Caki2 (cell line): ENCODE measurements at regions not wholly inside any gene's neighbourhood (a gene's known extent, or its start where the extent isn't known, plus 50 kb on each side); places are given as distances from the start of the nearest gene placed in this dataset.

Experiments used
- DNase-seq: peaks from one replicate; pipeline ENCODE4 v3.0.0-alpha.2; 2015; ENCODE audit warnings: low read depth
- in situ Hi-C: cut with HindIII; loops from 2 replicates; pipeline ENCODE4 v1.10.0; 2016; ENCODE audit warnings: low sequenced_read_pairs, low pct_unique_long_range_greater_than_20kb, mixed read lengths

DNA sequence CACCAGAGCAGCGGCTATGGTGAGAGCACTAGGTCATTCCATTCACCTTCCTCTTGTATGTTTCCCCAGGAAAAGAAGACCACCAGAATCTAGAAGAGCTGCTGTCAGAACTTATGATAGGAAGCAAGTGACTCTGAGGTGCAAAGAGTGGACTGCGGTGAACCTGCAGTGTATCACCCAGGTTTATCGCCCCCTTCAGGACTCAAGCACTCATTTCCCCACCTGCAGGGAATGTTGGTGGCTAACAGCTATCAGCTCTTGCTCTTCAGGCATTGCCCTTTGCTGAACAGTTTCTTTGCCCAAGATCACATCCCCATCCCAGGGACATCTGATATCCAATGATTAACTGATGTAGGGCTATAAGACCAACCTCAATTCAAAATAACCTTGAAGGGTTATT lies 66.3 kb upstream of the IL6 start:
- in situ Hi-C loops = no loop called here
- DNase-seq = no peak

DNA sequence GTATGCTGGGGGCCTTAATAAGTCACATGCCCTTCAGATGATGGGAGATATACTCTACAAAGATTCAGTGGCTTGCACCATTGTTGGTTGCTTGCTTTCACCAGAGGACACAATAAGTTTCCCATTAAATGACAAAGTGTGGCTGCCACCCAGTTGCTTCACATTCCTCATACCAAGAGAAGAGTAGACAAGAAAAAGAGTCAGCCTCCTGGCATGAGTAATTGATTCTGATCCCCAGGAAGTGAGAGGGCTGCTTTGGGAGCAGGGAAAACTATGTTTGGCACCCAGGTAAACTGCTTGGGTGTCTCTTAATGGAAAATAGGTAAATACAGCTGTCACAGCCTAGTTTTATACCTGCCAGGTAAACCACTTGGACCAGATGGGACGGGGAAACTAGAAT lies 66.7 kb upstream of the IL6 start:
- in situ Hi-C loops = no loop called here
- no peak for DNase-seq

DNA sequence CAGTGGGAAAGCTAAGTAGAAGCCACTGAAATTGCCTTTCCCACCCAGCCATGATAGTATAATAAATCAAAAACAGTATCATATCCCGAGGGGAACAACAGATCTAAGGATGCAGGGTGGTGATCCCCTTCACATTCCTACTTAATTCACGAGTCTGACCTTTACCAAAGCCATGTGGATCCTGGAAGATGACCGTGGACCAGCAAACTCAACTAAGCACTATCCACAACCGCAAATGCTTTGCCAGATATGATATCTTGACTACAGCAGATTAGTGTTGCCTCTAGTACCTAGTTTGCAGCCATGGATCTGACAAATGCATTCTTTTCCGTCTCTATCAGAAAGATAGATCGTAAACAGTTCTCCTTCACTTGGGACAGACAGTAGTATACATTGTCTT lies 67.3 kb upstream of the IL6 start:
- DNase-seq = no peak
- in situ Hi-C loops = no loop called here

DNA sequence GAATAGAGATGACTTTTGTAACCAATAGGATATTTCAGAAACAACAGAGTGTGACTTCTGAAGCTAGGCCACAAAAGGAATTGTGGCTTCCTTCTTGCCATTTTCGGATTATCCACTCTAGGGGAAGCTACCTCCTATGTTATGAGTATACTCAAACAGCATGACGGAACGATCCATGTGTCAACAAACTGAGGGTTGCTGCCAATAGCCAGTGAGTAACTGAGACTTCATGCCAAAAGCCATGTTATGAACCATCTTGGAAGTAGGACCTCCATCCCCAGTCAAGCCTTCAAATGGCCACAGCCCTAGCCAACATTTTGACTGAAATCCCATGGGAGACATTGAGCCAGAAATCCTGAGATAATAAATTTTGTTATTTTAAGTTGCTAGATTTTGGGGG lies 69.0 kb upstream of the IL6 start:
- DNase-seq = no peak
- in situ Hi-C loops = no loop called here

DNA sequence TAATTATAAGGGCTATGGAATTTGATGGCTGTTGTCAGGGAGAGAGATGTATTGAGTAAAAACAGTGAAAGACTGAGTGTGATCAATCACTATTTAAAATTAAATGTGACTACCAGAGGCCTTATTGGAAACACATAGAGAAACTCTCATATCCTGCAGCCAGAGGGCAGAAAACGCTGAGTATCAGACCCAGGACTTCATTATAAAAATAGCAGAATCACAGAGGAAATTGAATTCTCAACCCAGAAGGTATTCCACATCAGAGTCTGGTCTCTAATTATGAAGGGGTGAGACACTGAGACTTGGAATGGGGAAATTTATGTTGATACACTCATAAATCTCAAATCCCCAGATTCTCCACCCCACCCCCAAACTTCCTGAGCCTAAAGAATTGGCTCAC lies 69.5 kb upstream of the IL6 start:
- DNase-seq = no peak
- in situ Hi-C loops = no loop called here

GRCh38 chr7:22655781-22656180 lies 71.2 kb upstream of the IL6 start:
- in situ Hi-C loops = no loop called here
- no peak for DNase-seq

DNA sequence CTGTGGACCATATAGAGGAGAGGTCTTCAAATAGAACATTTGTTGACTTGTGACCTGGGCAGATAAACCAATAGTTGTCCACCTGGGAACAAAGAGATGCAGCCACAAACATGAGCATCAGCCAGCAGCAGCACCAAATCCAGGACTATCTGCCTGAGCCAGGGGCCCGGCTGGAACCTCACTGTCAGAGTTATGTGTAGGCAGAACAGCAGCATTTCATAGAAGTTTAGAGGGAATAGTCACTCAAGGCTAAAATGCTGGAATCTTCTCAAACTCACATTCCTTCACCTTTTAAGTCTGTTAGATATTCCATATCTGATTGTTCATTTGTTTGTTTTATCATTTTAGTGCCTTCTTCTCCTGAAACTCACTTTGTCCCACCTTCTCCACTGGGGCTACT lies 72.2 kb upstream of the IL6 start:
- DNase-seq = no peak
- in situ Hi-C loops = no loop called here

DNA sequence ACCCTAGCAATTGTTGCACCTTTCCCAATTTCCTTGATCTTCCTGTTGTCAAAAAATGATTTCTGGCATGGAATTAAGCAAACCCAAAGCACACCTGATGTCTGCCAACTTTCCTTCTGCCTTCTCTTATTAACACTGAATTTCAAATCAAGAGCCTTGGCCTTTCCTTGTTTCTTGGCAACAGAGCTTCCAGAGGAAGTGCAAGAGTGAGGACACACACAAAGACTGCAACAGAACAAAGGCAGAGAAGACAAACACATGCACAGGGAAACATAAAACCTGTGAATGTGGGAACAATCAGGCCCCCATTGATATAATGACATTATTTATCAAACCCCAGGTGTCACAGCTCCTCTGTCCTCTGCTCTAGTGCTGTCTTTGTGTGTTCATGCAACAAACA lies 73.0 kb upstream of the IL6 start:
- no peak for DNase-seq
- in situ Hi-C loops = no loop called here

DNA sequence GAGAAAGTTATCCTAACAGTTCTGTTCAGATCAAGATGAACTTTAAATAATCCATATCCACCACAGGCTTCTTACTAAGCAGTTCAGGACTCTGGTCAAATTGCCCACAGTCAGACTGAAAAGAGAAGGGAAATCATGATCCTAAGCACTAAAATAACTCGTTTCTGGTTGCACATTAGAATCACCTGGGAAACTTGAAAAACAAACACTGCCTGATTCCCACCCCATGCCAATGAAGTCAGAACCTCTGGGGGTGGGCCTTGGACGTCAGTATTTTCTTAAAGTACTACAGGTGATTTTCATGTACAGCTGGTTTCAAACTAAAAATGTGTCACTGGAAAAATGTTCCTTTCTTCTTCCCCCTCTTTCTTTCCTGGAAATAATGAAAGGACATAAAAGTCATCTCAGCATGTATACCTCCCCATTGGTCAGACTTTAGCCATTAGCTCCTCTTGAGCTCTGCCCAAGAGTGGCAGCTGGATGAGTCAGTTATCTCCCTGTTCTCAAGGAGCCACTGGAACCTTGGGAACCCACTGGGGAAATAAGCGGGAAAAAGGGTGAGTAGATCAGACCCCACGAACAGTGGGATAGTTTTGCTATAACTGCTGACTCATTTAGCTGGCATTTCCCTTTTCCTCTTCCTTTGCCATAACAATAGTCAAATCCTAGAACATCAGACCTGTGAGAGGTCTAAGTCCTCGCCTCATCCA lies 75.3 kb upstream of the IL6 start:
- in situ Hi-C loops = no loop called here
- no peak for DNase-seq

GRCh38 chr7:22651036-22651435 lies 76.0 kb upstream of the IL6 start:
- no peak for DNase-seq
- in situ Hi-C loops = no loop called here

DNA sequence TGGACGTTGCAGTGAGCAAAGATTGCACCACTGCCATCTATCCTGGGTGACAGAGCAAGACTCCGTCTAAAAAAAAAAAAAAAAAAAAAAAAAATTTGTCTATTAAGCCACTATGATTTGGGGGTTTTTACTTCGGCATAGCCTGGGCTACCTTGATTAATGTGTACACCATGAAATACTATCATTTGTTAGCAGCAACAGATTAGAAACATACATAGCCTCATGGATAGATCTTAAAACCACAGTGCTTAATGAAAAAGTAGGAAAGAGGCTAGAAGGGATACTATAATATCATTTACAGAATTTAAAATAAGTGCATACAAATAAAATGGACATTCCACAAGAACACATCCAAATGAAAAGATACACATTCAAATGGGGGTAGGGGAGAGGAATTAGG lies 77.3 kb upstream of the IL6 start:
- no peak for DNase-seq
- in situ Hi-C loops = no loop called here

DNA sequence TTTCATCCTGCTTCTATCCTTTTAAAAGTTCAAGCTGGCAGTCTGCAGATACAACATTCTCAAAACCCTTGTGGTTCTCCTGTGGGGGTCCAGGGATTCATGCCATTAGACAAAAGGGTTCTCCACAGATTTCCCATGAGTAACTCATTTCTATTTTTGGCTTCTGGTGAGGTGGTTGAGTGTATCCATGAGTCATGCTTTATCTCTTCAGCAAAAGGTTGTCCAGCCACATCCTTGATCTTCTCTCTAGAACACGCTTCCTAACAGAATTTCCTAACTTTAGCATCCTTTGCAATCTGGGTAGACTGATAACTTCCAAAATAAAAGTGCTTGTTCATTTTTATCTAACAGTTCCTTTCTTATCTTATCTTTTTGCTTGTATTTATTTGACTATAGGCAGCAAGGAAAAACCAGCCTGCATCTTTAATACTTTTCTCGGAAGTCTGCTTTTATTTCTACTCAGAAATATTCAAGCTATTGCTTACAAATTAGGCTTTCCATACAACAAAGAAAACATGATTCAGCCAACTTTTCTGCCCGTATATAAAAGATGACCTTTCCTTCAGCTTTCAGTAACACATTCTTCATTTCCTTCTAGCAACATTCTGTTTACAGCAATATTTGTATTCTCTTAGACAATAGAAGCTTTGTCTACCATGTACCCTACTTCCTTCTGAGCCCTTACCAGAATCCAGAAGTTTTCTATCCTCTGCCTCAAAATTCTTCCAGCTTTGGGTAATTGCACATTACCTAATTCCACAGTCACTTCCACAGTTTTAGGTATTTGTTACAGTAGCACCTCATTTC lies 79.3 kb upstream of the IL6 start:
- DNase-seq = no peak
- in situ Hi-C loops = no loop called here

GRCh38 chr7:22645418-22646181 lies 81.4 kb upstream of the IL6 start:
- in situ Hi-C loops = no loop called here
- DNase-seq = no peak

- in situ Hi-C loops = no loop called here
- no peak for DNase-seq
Observed at GRCh38 chr7:22642454-22642853, 84.5 kb upstream of the IL6 start.

GRCh38 chr7:22640269-22640668 lies 86.7 kb upstream of the IL6 start:
- DNase-seq = no peak
- in situ Hi-C loops = no loop called here

GRCh38 chr7:22639396-22639795 lies 87.6 kb upstream of the IL6 start:
- in situ Hi-C loops = no loop called here
- no peak for DNase-seq

DNA sequence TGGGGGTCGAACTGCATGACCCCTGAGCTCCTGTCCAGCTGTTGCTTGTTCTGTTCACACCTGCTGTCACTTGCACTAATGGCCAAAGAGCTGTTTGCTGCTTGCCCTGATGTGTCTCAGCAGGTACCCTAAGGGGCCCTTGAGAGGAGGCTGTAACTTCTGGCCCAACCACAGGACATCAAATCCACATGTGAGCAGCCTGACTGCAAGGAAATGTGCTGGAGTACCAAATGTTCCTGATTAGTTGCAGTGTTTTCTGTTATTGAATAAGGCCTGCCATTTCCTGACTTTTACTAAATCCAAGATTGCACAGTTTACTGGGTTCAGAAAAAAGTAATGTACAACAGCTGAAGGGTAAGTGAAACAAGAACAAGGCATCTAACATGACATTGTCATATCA lies 91.7 kb upstream of the IL6 start:
- no peak for DNase-seq
- in situ Hi-C loops = no loop called here

DNA sequence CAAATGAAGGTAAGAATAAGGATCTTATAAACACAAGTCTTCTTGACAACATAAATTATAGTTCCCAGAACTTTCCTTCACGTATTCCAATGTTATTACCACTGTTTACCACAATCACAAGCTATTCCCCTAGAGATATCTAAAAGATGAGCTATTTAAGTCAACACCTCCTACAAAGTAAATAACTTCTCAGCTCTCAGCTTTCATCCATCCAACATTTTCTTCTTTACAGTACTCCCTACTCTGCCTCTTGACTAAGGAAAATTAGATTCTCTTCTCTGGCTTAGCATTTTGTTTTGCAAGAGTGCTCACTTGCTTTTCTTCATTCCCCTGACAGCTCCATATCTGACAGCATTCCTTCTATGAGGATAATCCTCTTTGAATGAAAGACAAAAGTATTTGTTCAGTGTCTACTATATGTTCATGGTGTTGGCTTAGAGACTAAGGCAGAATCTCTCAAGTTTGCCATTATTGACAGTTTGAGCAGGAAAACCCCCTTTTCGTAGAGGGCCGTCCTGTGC lies 93.0 kb upstream of the IL6 start:
- no peak for DNase-seq
- in situ Hi-C loops = no loop called here

GRCh38 chr7:22633286-22633953 lies 93.6 kb upstream of the IL6 start:
- no peak for DNase-seq
- in situ Hi-C loops = no loop called here
